A549 (cell line): ENCODE measurements at regions not wholly inside any gene's neighbourhood (a gene's known extent, or its start where the extent isn't known, plus 50 kb on each side); places are given as distances from the start of the nearest gene placed in this dataset.

Experiments used
- ATAC-seq, 2 experiments: fragments of 200-7000 bp in 1 of 2; fragments of >200 bp in 1 of 2; cut with Nextera tagmentation in 1 of 2; cut with Tn5 transposase in 1 of 2; 3 replicates each; pipeline versions ENCODE4 v1.8.0 to v1.9.1; 2018 to 2020; ENCODE audit warnings: mild to moderate bottlenecking in 1 of 2, moderate library complexity in 1 of 2
- CTCF ChIA-PET: fragments of 300-600 bp; sonication (Branson Sonifier 250); formaldehyde crosslinking; extraction: SDS; loops from one replicate; lab custom pipeline; 2021; ENCODE audit warnings: antibody characterized with exemption, inconsistent platforms; lab: Yijun Ruan, JAX
- POLR2A ChIA-PET: fragments of 350-600 bp; formaldehyde crosslinking; extraction: SDS; loops from one replicate; lab custom pipeline; 2021; ENCODE audit warnings: antibody characterized with exemption, inconsistent platforms; lab: Yijun Ruan, JAX
- DNase-seq, 2 experiments: peaks; one replicate each; pipeline versions ENCODE4 v3.0.0 to v3.0.0-alpha.2; 2011 to 2016; ENCODE audit warnings: low read depth in 1 of 2, low spot score in 1 of 2
- FAIRE-seq: peaks from 2 replicates; lab custom pipeline; 2011; peaks lifted over from hg19 to GRCh38; lab: Jason Lieb, UNC
- H3K27ac ChIP-seq, 2 experiments: fragments of >200 bp; sonication (Bioruptor Twin); formaldehyde crosslinking; 3 replicates each; pipeline ENCODE4 v1.5.1; 2016 to 2017
- H3K4me1 ChIP-seq: fragments of >200 bp; sonication (Bioruptor Twin); formaldehyde crosslinking; 3 replicates; pipeline ENCODE4 v1.6.1; 2016
- H3K4me2 ChIP-seq: fragments of >200 bp; sonication (Bioruptor Twin); formaldehyde crosslinking; 3 replicates; pipeline ENCODE4 v1.6.1; 2016
- H3K4me3 ChIP-seq: fragments of >200 bp; sonication (Bioruptor Twin); formaldehyde crosslinking; 3 replicates; pipeline ENCODE4 v1.5.1; 2016
- H3K9me3 ChIP-seq: fragments of >200 bp; sonication (Bioruptor Twin); formaldehyde crosslinking; 3 replicates; pipeline ENCODE4 v1.6.1; 2016
- ATOH8 ChIP-seq: fragments of 250-450 bp; sonication (Bioruptor Pico); IDR thresholded peaks from 2 replicates; pipeline ENCODE4 v1.5.0; 2020; ENCODE audit warnings: low read depth, mild to moderate bottlenecking, moderate library complexity
- ELK1 ChIP-seq: fragments of 150-350 bp; IDR thresholded peaks from 2 replicates; pipeline ENCODE4 v1.6.1; 2014; ENCODE audit warnings: low read depth, mild to moderate bottlenecking, low read length
- ESRRA ChIP-seq: fragments of 150-350 bp; IDR thresholded peaks from 2 replicates; pipeline ENCODE4 v1.6.1; 2014; ENCODE audit warnings: mild to moderate bottlenecking, low read length, borderline replicate concordance
- FOSB ChIP-seq: fragments of 250-450 bp; sonication (Bioruptor Pico); IDR thresholded peaks from 2 replicates; pipeline ENCODE4 v1.5.0; 2020; ENCODE audit warnings: mild to moderate bottlenecking, moderate library complexity
- FOSL2 ChIP-seq, 2 experiments: fragments of 450-650 bp in 1 of 2; fragments of >200 bp in 1 of 2; sonication (Bioruptor Twin) in 1 of 2; formaldehyde crosslinking; IDR thresholded peaks; 2 replicates each; pipeline versions ENCODE4 v1.5.0 to v1.6.1; 2016 to 2020; ENCODE audit warnings: mild to moderate bottlenecking in 1 of 2, moderate library complexity in 1 of 2
- FOXS1 ChIP-seq: fragments of 250-450 bp; sonication (Bioruptor Pico); IDR thresholded peaks from 2 replicates; pipeline ENCODE4 v1.5.0; 2020; ENCODE audit warnings: mild to moderate bottlenecking, moderate library complexity
- HDAC2 ChIP-seq: fragments of 200-600 bp; sonication (generic); IDR thresholded peaks from 2 replicates; pipeline ENCODE4 v1.6.1; 2016
- HMGXB4 ChIP-seq: fragments of 250-450 bp; sonication (Bioruptor Pico); IDR thresholded peaks from 2 replicates; pipeline ENCODE4 v1.5.0; 2021; ENCODE audit warnings: mild to moderate bottlenecking, moderate library complexity, borderline replicate concordance
- JUN ChIP-seq, 2 experiments: fragments of >200 bp; sonication (Bioruptor Twin); formaldehyde crosslinking; IDR thresholded peaks; 2 replicates in 1 of 2; 3 replicates in 1 of 2; pipeline ENCODE4 v1.6.1; 2016 to 2017
- MAFK ChIP-seq: fragments of 450-650 bp; IDR thresholded peaks from 2 replicates; pipeline ENCODE4 v1.6.1; 2014; ENCODE audit not compliant: partially characterized antibody
- MAZ ChIP-seq: fragments of 150-350 bp; IDR thresholded peaks from 2 replicates; pipeline ENCODE4 v1.6.1; 2014; ENCODE audit warnings: antibody characterized with exemption, low read depth, low read length, borderline replicate concordance
- NFE2L2 ChIP-seq: fragments of 150-350 bp; conservative IDR thresholded peaks from 2 replicates; pipeline ENCODE4 v1.6.1; 2014; ENCODE audit warnings: low read length
- NPAS2 ChIP-seq: fragments of 250-450 bp; sonication (Bioruptor Pico); IDR thresholded peaks from 2 replicates; pipeline ENCODE4 v1.8.0; 2022; ENCODE audit warnings: mild to moderate bottlenecking, moderate library complexity, borderline replicate concordance
- NR3C1 ChIP-seq: fragments of >200 bp; sonication (Bioruptor Twin); formaldehyde crosslinking; IDR thresholded peaks from 3 replicates; pipeline ENCODE4 v1.6.1; 2017
- PHF8 ChIP-seq: fragments of 200-600 bp; sonication (generic); IDR thresholded peaks from 2 replicates; pipeline ENCODE4 v1.6.1; 2016; ENCODE audit warnings: low read depth, mild to moderate bottlenecking, antibody characterized with exemption, moderate library complexity, borderline replicate concordance
- POLR2A ChIP-seq: IDR thresholded peaks from 2 replicates; pipeline ENCODE4 v1.6.1; 2012; ENCODE audit warnings: mild to moderate bottlenecking, low read length
- POLR2AphosphoS2 ChIP-seq: conservative IDR thresholded peaks from 2 replicates; pipeline ENCODE4 v1.6.1; 2012; ENCODE audit warnings: low read length, improper control_type of control experiment, inconsistent platforms
- RARB ChIP-seq: fragments of 250-450 bp; sonication (Bioruptor Pico); IDR thresholded peaks from 2 replicates; pipeline ENCODE4 v1.8.0; 2021; ENCODE audit warnings: mild to moderate bottlenecking, moderate library complexity
- USF2 ChIP-seq: fragments of 450-650 bp; IDR thresholded peaks from 2 replicates; pipeline ENCODE4 v1.6.1; 2014; ENCODE audit warnings: antibody characterized with exemption
- ZFP36 ChIP-seq: fragments of 450-650 bp; IDR thresholded peaks from 2 replicates; pipeline ENCODE4 v1.6.1; 2014; ENCODE audit warnings: borderline replicate concordance; ENCODE audit not compliant: partially characterized antibody
- ZNF302 ChIP-seq: fragments of 250-450 bp; sonication (Bioruptor Pico); IDR thresholded peaks from 2 replicates; pipeline ENCODE4 v1.9.0; 2021; ENCODE audit warnings: inconsistent platforms, mild to moderate bottlenecking, moderate library complexity
- ZSCAN20 ChIP-seq: fragments of 250-450 bp; sonication (Bioruptor Pico); IDR thresholded peaks from 2 replicates; pipeline ENCODE4 v1.8.0; 2022; ENCODE audit warnings: mild to moderate bottlenecking, moderate library complexity
- WGBS: methylation state at CpG from one replicate; pipeline ENCODE4 v1.1.6; 2017; ENCODE audit errors: missing lambda C conversion rate; 5-methylcytosine and 5-hydroxymethylcytosine counted together

- Histone ChIP-seq H3K4me3 (no peak overlapping the region), H3K4me2 (no peak overlapping the region), H3K9me3 (no peaks in the 10 kb centered on the region), H3K4me1 (no peaks in the 10 kb centered on the region), H3K27ac (no peak overlapping the region)
- TF ChIP-seq MAFK (no peak), JUN (IDR thresholded peaks at IDR 0.05) (no peak), FOSL2 (IDR thresholded peaks at IDR 0.05) (no peak), FOSL2 (CRISPR knock-in tag; IDR thresholded peaks at IDR 0.05) (no peak), HDAC2 (no peak), ATOH8 (CRISPR knock-in tag) (no peak), FOXS1 (no peak), ELK1 (no peak), RARB (no peak), HMGXB4 (CRISPR knock-in tag) (no peak), FOSB (CRISPR knock-in tag) (no peak), MAZ (no peak), NPAS2 (CRISPR knock-in tag) (no peak), ZFP36 (no peak), POLR2A (no peak)
- DNase-seq = no peak
- ATAC-seq = no peak
- CTCF ChIA-PET = interaction anchor here (1.0 to 1.3 kb wide), 2 partner anchors 13 to 32 kb away, joined by 3 read pairs; no protein-coding TSS in a partner anchor
- 9% methylated on average over 6 of the region's 6 CpGs for WGBS
- FAIRE-seq = no peak
- POLR2A ChIA-PET = no interaction called here
Measured at GRCh38 chr20:43357352-43357751, 100.3 kb upstream of the SRSF6 start.

- WGBS = 8% methylated on average over 2 of the region's 2 CpGs
- no peaks in the 10 kb centered on the region for H3K4me1 ChIP-seq
- TF ChIP-seq POLR2AphosphoS2 (no peak), HMGXB4 (CRISPR knock-in tag) (no peak), NR3C1 (no peak)
- H3K27ac ChIP-seq = no peak overlapping the region
- no peak overlapping the region for H3K4me3 ChIP-seq
- no peak overlapping the region for H3K4me2 ChIP-seq
- ATAC-seq = no peak
- no peak for DNase-seq
- ChIA-PET CTCF (no interaction called here), POLR2A (no interaction called here)
- H3K9me3 ChIP-seq = no peaks in the 10 kb centered on the region
- FAIRE-seq = no peak
Measured at GRCh38 chr20:43355610-43356009, 102.1 kb upstream of the SRSF6 start.

- H3K27ac ChIP-seq = no peak overlapping the region
- H3K4me2 ChIP-seq = no peak overlapping the region
- H3K4me3 ChIP-seq = no peak overlapping the region
- DNase-seq (no peak), ATAC-seq (no peak), FAIRE-seq (no peak)
- 4% methylated on average over 8 of the region's 8 CpGs for WGBS
- H3K9me3 ChIP-seq = no peaks in the 10 kb centered on the region
- H3K4me1 ChIP-seq = no peaks in the 10 kb centered on the region
- TF ChIP-seq USF2 = no peak
- TF ChIP-seq NFE2L2 = no peak
- TF ChIP-seq PHF8 = no peak
- TF ChIP-seq ZNF302 (CRISPR knock-in tag) = no peak
- no peak for TF ChIP-seq ESRRA
- no peak for TF ChIP-seq ZSCAN20 (CRISPR knock-in tag)
- CTCF ChIA-PET = interaction anchor here (0.6 kb wide), 1 partner anchor 39 kb away, joined by 3 read pairs; no protein-coding TSS in a partner anchor
- POLR2A ChIA-PET = no interaction called here
Measured at GRCh38 chr20:43352996-43353395, 104.7 kb upstream of the SRSF6 start.
